ENCODE measurements at regions not wholly inside any gene's neighbourhood (a gene's known extent, or its start where the extent isn't known, plus 50 kb on each side); places are given as distances from the start of the nearest gene placed in this dataset.

- TF ChIP-seq CTCF (conservative IDR thresholded peaks at IDR 0.05; ENCODE audit: low read depth, low read length), result no peak
- DNase-seq (ENCODE audit: low read depth), result no peak
- H3K4me3 ChIP-seq (ENCODE audit: low read depth, low read length), result no peak overlapping the region
Observed at GRCh38 chr21:23732776-23733175, 1874.5 kb downstream of the MRPL39 start.

GRCh38 chr21:23729331-23729730 is 1878.0 kb downstream of the MRPL39 start:
- DNase-seq (ENCODE audit: low read depth), result no peak
- no peak for TF ChIP-seq CTCF (conservative IDR thresholded peaks at IDR 0.05; ENCODE audit: low read depth, low read length)
- H3K4me3 ChIP-seq (ENCODE audit: low read depth, low read length), result no peak overlapping the region

- TF ChIP-seq CTCF (conservative IDR thresholded peaks at IDR 0.05; ENCODE audit: low read depth, low read length), result no peak
- DNase-seq (ENCODE audit: low read depth), result no peak
- no peak overlapping the region for H3K4me3 ChIP-seq (ENCODE audit: low read depth, low read length)
Observed at GRCh38 chr21:23725576-23725975, 1881.7 kb downstream of the MRPL39 start.

GRCh38 chr21:23718446-23719285 is 1888.6 kb downstream of the MRPL39 start:
- DNase-seq (ENCODE audit: low read depth), result no peak
- H3K4me3 ChIP-seq (ENCODE audit: low read depth, low read length), result no peak overlapping the region
- TF ChIP-seq CTCF (conservative IDR thresholded peaks at IDR 0.05; ENCODE audit: low read depth, low read length), result no peak

- no peak overlapping the region for H3K4me3 ChIP-seq (ENCODE audit: low read depth, low read length)
- TF ChIP-seq CTCF (conservative IDR thresholded peaks at IDR 0.05; ENCODE audit: low read depth, low read length), result no peak
- DNase-seq (ENCODE audit: low read depth), result no peak
Observed at GRCh38 chr21:23712166-23712565, 1895.1 kb downstream of the MRPL39 start.

GRCh38 chr21:23706431-23706830 is 1900.8 kb downstream of the MRPL39 start:
- DNase-seq (ENCODE audit: low read depth), result no peak
- no peak for TF ChIP-seq CTCF (conservative IDR thresholded peaks at IDR 0.05; ENCODE audit: low read depth, low read length)

GRCh38 chr21:23699402-23699801 is 1907.9 kb downstream of the MRPL39 start:
- TF ChIP-seq CTCF (conservative IDR thresholded peaks at IDR 0.05; ENCODE audit: low read depth, low read length), result no peak
- no peak overlapping the region for H3K4me3 ChIP-seq (ENCODE audit: low read depth, low read length)
- no peak for DNase-seq (ENCODE audit: low read depth)

More at GRCh38 chr21:23706431-23706830, 1900.8 kb downstream of the MRPL39 start:
- no peak overlapping the region for H3K4me3 ChIP-seq (ENCODE audit: low read depth, low read length)
